GM21737 (cell line): ENCODE measurements at regions not wholly inside any gene's neighbourhood (a gene's known extent, or its start where the extent isn't known, plus 50 kb on each side); places are given as distances from the start of the nearest gene placed in this dataset.

Experiments
- ATAC-seq: cut with Tn5 transposase; IDR thresholded peaks from one replicate; pipeline ENCODE4 v1.9.1; 2021; ENCODE audit warnings: mild to moderate bottlenecking, moderate library complexity; ENCODE audit not compliant: unreplicated experiment

DNA sequence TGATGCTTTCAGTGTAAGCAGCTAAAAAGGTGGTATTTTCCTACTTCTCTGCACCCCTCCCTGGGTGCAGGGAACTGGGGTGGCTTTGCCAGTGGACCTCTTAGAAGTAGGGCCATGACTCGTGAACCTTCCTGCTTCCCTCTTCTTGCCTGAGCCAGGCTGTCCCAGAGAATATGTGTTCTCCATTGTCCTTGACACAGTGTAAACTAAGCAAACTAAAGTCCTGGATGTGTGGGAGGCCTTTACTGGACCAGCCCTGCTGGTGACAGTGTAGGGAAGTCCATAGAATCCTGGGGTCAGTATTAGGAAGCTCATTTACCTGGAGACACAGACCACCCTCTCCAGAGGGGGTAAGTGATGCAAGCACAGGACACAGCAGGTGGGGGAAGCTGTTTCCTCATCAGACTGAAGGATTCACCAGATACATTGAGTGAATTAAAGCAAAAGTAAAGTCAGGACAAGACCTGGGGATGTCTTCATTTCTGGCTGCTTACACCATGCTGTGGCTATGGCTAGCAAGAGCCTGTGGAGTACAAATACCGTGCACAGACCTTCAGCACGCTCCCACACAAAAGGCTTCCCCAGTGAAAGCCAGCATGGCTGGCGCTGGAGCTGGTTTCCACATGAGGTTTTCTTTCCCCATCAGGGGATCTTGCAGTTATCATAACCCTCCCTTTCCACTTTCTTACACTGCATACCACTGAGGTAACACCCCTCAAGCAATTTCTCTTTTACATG lies 64.8 kb upstream of the LPP start:
- ATAC-seq = no peak

DNA sequence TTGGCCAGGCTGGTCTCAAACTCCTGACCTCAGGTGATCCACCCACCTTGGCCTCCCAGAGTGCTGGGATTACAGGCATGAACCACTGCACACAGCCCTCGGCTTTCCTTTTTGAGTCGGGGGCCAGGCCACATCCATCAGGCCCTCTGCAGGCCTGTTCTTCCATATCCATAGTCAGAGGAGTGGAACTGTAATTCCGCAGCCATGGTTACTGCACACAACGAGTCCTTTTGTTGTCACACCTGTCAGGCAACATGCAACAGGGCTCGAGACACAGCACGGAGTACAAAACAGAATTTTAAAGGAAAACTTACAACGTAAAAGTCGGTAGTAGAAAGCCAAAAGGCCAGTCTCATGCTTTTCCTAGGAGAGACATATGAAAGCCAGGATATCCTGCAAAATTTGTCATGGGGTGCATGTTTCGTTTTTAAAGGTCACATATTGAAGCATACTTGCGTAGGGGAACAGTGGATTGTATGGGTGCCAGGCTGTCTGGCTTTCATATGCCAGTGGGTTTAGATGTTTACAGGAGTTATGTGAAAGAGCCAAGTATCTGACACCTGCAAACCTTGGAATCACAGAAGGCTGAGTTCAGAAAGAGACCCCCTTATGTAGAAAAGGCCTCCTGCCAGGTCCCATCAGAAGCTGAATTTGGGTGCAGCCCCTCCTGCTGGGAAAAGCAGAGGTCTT lies 63.2 kb upstream of the LPP start:
- ATAC-seq = no peak

DNA sequence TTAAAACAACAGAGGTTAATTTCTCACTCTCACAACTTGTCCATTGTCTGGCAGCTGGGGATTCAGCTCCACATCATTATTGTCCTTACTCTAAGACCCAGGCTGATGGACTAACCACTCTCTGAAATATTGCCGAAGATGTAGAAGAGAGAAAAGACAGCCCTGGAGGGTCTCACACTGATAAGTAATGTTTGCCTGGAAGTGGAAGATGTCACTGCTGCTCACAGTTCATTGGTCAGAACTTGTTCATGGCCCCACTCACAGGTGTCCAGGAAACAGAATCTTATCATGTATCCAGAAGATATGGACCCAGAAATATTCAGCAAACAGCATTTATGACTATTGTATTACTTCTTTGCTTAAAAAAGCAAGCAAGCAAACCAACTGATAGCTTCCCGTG lies 62.2 kb upstream of the LPP start:
- no peak for ATAC-seq

DNA sequence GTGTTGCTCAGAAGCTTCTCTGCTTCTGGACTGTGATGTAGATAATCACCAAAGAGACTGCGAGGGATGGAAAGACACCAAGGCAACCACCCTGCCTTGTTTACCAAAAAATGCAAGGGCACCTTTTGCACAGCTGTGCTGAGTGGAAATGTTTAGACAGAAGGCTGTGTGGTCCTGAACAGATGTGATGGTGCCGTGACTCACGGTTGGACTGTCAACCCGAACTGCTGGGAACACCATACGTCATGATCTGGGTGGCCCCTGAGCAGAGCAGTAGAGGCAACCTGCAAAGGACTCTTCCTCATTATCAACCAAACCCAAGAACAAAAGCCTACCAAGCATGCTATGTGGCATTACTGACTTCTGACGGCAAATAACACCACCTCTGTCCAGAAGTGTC lies 61.3 kb upstream of the LPP start:
- ATAC-seq = no peak

DNA sequence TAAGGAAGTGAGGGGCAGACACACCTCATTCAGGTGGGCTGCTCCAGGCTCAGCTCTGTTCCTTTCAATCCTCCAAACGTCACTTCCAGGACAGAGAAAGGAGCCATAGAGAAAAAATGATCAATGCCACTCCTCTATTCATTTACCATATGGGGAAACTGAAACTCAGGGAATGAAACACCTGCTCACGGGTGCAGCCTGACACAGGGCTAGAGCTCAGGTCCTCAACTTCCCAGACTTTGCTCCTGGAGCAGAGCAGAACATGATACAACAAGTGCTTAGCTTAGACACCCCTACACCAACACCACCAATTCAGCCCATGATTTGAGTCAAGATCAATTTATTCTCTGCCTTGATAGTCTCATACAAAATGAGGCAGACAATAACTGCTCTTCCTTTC lies 58.5 kb upstream of the LPP start:
- no peak for ATAC-seq

DNA sequence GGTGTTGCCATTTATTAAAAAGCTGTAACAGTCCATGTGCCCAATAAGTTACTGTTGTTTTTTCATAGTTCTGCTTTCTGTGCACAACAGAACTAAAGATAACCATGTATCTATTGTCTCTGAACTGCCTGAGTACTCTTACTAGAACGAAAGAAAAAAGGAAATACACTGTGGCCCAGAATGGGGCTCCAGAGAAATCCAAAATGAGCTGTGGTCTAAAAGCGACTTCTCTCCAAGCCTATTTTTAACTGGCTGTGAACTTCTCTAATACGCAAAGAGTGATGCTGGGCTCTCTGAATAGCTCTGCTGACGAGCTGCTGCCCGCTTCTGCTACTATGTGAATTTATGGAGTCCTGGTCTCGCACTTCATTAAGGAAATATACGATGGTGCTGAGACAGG lies 56.2 kb upstream of the LPP start:
- ATAC-seq = no peak

DNA sequence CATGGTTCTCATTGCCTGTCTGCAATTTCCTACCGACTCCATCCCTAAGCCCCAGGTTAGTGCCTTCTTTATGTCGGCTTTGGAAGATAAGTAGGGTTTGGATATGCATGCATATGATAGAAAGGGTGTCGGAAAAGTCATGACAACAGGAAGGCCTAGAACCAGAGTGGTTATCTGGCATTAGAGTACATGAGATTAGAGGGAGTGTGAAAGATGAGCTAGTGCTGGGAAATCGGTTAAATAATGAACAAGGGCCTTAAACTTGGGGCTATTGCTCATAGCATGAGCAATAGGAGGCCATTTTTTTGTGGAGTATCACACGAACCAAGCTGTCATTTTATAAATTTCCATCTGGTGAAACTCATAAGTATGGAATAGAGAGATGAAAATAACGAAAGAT lies 54.0 kb upstream of the LPP start:
- no peak for ATAC-seq

DNA sequence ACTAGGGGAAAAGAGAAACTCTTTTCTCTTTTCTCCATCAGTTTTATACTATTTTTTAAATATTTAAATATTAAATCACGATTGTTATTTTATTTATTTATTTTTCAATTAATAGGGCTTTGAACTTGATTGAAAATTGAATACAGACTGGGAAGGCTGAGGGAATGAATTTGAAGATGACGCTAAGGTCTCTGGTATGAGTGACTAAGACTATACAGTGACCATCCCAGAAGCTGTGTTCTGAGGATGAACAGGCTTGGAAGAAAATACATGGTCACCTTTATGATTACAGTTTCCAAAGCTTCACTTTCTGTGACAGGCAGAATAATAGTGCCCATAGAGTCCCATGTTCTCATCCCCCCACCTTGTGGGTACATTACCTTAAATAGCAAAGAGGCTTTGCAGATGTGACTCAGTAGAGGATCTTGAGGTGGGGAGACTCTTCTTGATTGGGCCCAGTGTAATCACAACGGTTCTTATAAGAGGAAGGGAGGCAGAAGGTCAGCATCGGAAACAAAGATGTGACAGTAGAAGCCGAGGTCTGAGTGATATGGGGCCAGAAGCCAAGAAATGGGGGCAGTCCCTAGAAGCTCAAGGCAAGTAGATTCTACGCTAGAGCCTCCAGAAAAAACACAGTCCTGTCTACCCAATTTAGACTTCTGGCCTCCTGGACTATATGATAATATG lies 51.0 kb upstream of the LPP start:
- ATAC-seq = no peak

DNA sequence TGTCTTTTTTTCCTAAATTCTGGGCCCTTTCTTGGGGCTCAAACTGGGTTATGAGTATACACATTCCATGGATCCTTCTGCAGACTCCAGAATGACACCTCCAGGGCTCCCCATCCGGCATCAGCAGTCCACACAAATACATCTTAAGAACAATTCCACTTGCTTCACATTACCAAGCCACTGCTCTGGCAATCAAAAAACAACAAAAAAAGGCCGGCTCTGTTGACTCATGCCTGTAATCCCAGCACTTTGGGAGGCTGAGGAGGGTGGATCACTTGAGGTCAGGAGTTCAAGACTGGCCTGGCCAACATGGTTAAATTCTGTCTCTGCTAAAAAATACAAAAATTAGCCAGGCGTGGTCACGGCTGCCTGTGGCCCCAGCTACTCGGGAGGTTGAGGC lies 49.9 kb upstream of the LPP start:
- ATAC-seq = no peak
